OCI-LY7 (cell line): ENCODE measurements at regions not wholly inside any gene's neighbourhood (a gene's known extent, or its start where the extent isn't known, plus 50 kb on each side); places are given as distances from the start of the nearest gene placed in this dataset.

ENCODE experiments used
- EZH2phosphoT487 ChIP-seq: fragments of 200-600 bp; sonication (generic); IDR thresholded peaks from 2 replicates; pipeline ENCODE4 v1.6.1; 2018; ENCODE audit warnings: low read depth, borderline replicate concordance, mild to moderate bottlenecking, mixed run types, antibody characterized with exemption, low read length, moderate library complexity, mixed read lengths
- TF ChIP-seq, protein P1 (sequence below): fragments of 200-600 bp; sonication (generic); conservative IDR thresholded peaks from 2 replicates; pipeline ENCODE4 v1.5.1; 2014; ENCODE audit warnings: mild to moderate bottlenecking, antibody characterized with exemption, low read length, moderate library complexity, mixed read lengths

GRCh38 chr11:95461348-95461747 is 230.3 kb upstream of the SESN3 start:
- TF ChIP-seq, protein P1, sequence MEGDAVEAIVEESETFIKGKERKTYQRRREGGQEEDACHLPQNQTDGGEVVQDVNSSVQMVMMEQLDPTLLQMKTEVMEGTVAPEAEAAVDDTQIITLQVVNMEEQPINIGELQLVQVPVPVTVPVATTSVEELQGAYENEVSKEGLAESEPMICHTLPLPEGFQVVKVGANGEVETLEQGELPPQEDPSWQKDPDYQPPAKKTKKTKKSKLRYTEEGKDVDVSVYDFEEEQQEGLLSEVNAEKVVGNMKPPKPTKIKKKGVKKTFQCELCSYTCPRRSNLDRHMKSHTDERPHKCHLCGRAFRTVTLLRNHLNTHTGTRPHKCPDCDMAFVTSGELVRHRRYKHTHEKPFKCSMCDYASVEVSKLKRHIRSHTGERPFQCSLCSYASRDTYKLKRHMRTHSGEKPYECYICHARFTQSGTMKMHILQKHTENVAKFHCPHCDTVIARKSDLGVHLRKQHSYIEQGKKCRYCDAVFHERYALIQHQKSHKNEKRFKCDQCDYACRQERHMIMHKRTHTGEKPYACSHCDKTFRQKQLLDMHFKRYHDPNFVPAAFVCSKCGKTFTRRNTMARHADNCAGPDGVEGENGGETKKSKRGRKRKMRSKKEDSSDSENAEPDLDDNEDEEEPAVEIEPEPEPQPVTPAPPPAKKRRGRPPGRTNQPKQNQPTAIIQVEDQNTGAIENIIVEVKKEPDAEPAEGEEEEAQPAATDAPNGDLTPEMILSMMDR: no peak
- no peak for TF ChIP-seq EZH2phosphoT487
